Osteocyte (in vitro differentiated cells): ENCODE measurements at regions not wholly inside any gene's neighbourhood (a gene's known extent, or its start where the extent isn't known, plus 50 kb on each side); places are given as distances from the start of the nearest gene placed in this dataset.

Experiments
- DNase-seq: peaks from one replicate; pipeline ENCODE4 v3.0.0; 2021; ENCODE audit warnings: mixed read lengths; ENCODE audit not compliant: unreplicated experiment; ENCODE audit errors: extremely low spot score
- H3K27ac Mint-ChIP-seq: one replicate; pipeline ENCODE4 v1.8.0; 2021; ENCODE audit warnings: mild to moderate bottlenecking, mixed read lengths; ENCODE audit not compliant: unreplicated experiment
- H3K27me3 Mint-ChIP-seq: one replicate; pipeline ENCODE4 v1.8.0; 2021; ENCODE audit warnings: mixed read lengths; ENCODE audit not compliant: unreplicated experiment
- H3K36me3 Mint-ChIP-seq: one replicate; pipeline ENCODE4 v1.8.0; 2021; ENCODE audit warnings: mixed read lengths; ENCODE audit not compliant: unreplicated experiment
- H3K4me1 Mint-ChIP-seq: one replicate; pipeline ENCODE4 v1.8.0; 2021; ENCODE audit warnings: mixed read lengths; ENCODE audit not compliant: unreplicated experiment
- H3K4me3 Mint-ChIP-seq: one replicate; pipeline ENCODE4 v1.8.0; 2021; ENCODE audit warnings: mild to moderate bottlenecking, moderate library complexity, mixed read lengths; ENCODE audit not compliant: unreplicated experiment
- H3K9me3 Mint-ChIP-seq: one replicate; pipeline ENCODE4 v1.8.0; 2021; ENCODE audit warnings: mixed read lengths; ENCODE audit not compliant: unreplicated experiment
- CTCF ChIP-seq: fragments of 200-600 bp; sonication (generic); IDR thresholded peaks from 2 replicates; pipeline ENCODE4 v1.5.0; 2021; ENCODE audit warnings: antibody characterized with exemption, mild to moderate bottlenecking, moderate library complexity

GRCh38 chr2:234261736-234262135, 211.2 kb downstream of the SPP2 start:
- H3K4me1 Mint-ChIP-seq = peaks cover 14% of the 10 kb centered on the region
- H3K27ac Mint-ChIP-seq = no peak overlapping the region
- no peak for TF ChIP-seq CTCF
- H3K36me3 Mint-ChIP-seq = no peaks in the 10 kb centered on the region
- H3K27me3 Mint-ChIP-seq = no peaks in the 10 kb centered on the region
- no peak for DNase-seq
- no peaks in the 10 kb centered on the region for H3K9me3 Mint-ChIP-seq
- no peak overlapping the region for H3K4me3 Mint-ChIP-seq

GRCh38 chr2:234259440-234259839, 208.9 kb downstream of the SPP2 start:
- no peak overlapping the region for H3K27ac Mint-ChIP-seq
- no peaks in the 10 kb centered on the region for H3K36me3 Mint-ChIP-seq
- no peaks in the 10 kb centered on the region for H3K9me3 Mint-ChIP-seq
- DNase-seq = no peak
- peaks cover 14% of the 10 kb centered on the region for H3K4me1 Mint-ChIP-seq
- no peak for TF ChIP-seq CTCF
- no peaks in the 10 kb centered on the region for H3K27me3 Mint-ChIP-seq
- no peak overlapping the region for H3K4me3 Mint-ChIP-seq

- TF ChIP-seq CTCF = no peak
Measured at GRCh38 chr2:234258562-234259141, 208.2 kb downstream of the SPP2 start.

GRCh38 chr2:234257859-234258561, 207.5 kb downstream of the SPP2 start:
- Mint-ChIP-seq H3K36me3 (no peaks in the 10 kb centered on the region), H3K4me1 (peaks cover 14% of the 10 kb centered on the region), H3K27me3 (no peaks in the 10 kb centered on the region), H3K4me3 (no peak overlapping the region), H3K27ac (peak overlapping the region; percentile 60), H3K9me3 (no peaks in the 10 kb centered on the region)
- TF ChIP-seq CTCF = peak; percentile 80
- DNase-seq = peak; percentile 90

More at GRCh38 chr2:234258562-234259141, 208.2 kb downstream of the SPP2 start:
- no peaks in the 10 kb centered on the region for H3K36me3 Mint-ChIP-seq
- peaks cover 14% of the 10 kb centered on the region for H3K4me1 Mint-ChIP-seq
- H3K9me3 Mint-ChIP-seq = no peaks in the 10 kb centered on the region
- H3K27me3 Mint-ChIP-seq = no peaks in the 10 kb centered on the region
- H3K4me3 Mint-ChIP-seq = no peak overlapping the region
- H3K27ac Mint-ChIP-seq = peak overlapping the region; percentile 10
- no peak for DNase-seq

- H3K36me3 Mint-ChIP-seq = no peaks in the 10 kb centered on the region
- H3K27me3 Mint-ChIP-seq = no peaks in the 10 kb centered on the region
- H3K9me3 Mint-ChIP-seq = no peaks in the 10 kb centered on the region
- no peak for TF ChIP-seq CTCF
- no peak overlapping the region for H3K4me3 Mint-ChIP-seq
- H3K4me1 Mint-ChIP-seq = peaks cover 28% of the 10 kb centered on the region
- DNase-seq = no peak
- H3K27ac Mint-ChIP-seq = no peak overlapping the region
Measured at GRCh38 chr2:234256516-234256915, 206.0 kb downstream of the SPP2 start.
